ENCODE measurements at regions not wholly inside any gene's neighbourhood (a gene's known extent, or its start where the extent isn't known, plus 50 kb on each side); places are given as distances from the start of the nearest gene placed in this dataset.
"Not testable (repeated sequence)": the region's sequence is repeated elsewhere in the genome, so short reads cannot be mapped to it uniquely, and the experiment has no call there.

GRCh38 chr14:89697281-89698060 is 257.1 kb downstream of the EFCAB11 start:
- no peak for DNase-seq (ENCODE audit: low spot score)

GRCh38 chr14:89695846-89696245 is 258.7 kb downstream of the EFCAB11 start:
- no peak for DNase-seq (ENCODE audit: low spot score)

DNA sequence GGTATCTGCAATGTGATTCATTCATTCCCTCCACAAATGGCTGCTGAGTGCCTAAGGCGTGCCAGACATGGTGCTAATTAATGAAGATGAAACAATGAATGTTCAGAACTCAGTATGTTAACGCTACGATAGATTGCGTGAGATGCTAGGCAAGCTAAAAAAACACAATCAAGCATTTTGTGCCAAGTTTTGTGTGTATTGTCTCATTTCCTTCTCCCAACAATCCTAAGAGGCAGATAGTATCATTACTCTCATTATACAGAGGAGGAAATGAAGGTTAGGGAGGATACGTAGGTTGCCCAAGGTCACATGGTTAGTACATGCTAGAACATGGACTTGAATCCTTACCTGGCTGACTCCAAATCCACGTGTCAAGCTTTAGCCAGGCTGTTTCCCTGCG is 264.4 kb downstream of the EFCAB11 start:
- DNase-seq (ENCODE audit: low spot score), result no peak

DNA sequence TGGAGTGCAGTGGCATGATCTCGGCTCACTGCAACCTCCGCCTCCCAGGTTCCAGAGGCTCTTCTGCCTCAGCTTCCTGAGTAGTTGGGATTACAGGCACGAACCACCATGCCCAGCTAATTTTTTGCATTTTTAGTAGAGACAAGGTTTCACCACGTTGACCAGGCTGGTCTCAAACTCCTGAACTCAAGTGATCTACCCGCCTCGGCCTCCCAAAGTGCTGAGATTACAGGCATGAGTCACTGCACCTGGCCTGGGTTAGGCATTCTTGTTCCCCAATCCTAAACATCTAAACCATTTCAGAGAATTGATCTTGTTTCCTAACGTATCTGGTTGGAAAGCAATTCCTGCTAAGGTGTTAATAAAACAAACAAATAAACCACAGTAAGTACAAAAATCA is 264.8 kb downstream of the EFCAB11 start:
- DNase-seq (ENCODE audit: low spot score), result not testable (repeated sequence)

- DNase-seq (ENCODE audit: low spot score), result no peak
Observed at GRCh38 chr14:89688507-89689211, 265.9 kb downstream of the EFCAB11 start.

DNA sequence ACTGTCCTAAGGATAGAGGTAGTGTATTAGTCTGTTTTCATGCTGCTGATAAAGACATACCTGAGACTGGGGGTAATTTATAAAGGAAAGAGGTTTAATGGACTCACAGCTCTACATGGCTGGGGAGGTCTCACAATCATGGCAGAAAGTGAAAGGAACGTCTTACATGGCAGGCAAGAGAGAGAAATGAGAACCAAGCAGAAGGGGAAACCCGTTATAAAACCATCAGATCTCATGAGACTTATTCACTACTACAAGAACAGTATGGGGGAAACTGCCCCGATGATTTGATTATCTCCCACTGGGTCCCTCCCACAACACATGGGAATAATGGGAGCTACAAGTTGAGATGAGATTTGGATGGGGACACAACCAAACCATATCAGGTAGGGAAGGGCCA is 267.4 kb downstream of the EFCAB11 start:
- not testable (repeated sequence) for DNase-seq (ENCODE audit: low spot score)

- no peak for DNase-seq (ENCODE audit: low spot score)
Observed at GRCh38 chr14:89684139-89684538, 267.1 kb upstream of the FOXN3 start.

DNA sequence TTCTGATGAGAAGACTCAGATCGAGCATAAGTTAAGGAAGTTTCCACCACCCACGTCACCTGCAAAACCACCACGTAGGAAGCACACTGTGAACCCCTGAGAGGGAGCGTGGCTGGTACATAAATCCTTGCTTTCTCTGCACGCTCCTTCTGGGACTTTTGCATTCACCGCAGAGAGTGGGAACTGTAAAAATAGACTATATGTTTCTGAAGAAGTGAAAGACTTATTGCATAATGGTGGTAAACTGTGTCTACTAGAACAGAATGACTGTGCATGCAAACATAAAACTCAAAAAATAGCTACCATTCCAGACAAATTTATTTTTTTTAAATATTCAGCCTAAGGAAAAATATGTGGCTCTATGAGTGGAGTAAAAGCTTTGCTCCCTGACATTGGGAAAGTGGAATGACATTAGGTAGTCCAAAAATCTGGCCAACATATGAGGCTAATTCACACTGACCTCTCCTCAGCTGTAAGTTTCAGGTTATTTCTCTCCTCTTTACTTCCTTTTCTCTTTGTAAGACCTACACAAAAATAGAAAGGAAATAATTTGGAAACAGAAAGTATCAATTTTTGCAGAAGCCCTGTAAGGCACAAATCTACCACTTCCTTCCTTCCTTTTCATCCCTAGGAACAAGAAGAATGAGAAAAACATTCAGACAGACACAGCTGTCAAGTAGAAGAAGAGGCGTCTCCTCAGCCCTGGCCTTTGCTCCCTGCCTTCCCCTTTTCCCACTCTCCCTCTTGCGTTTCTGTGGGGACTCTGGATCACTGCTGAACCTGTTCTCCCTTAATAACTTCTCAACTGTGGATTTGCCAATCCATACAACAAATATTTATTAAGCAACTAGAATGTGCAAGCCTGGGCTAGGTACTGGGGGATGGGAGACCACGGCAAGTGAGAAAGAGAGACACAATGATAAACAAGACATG is 264.3 kb upstream of the FOXN3 start:
- DNase-seq (ENCODE audit: low spot score), result no peak

DNA sequence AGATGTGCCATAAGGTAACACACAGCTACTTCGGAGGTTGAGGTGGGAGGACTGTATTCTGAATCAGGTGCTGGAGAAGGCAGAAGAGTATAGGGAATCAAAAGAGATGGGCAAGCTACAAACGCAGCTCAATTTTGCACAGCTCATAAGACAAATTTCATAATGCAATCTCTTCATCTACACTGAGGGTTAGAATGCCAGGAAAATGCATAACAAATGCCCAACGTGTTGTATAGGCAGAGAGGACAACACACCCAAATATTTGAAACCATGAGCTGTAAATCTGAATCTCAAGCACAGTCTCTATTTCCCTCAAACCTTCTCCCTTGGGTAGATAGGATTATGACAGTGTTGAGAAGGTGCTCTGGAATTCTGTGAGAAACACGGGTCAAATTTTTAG is 263.1 kb upstream of the FOXN3 start:
- DNase-seq (ENCODE audit: low spot score), result no peak

DNA sequence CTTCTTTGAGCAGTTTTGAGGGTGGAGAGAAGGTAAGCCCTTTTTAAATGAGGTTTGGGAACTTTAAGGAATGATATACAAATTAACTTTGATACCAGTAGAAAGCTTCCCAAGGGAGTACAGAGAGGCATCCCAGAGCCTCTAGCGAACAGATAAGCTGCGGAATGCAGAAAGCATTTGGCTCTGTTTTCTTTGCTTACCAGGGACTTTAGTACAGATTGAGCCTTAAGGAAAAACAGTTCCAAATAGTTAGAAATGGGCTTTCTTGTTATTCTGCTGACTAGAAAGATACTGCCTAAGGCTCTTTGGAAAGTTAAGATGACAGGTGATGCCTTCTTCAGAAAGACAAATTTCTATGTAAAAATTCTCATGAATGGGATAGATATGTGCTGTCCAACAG is 261.7 kb upstream of the FOXN3 start:
- no peak for DNase-seq (ENCODE audit: low spot score)

GRCh38 chr14:89675590-89675989 is 258.6 kb upstream of the FOXN3 start:
- DNase-seq (ENCODE audit: low spot score), result no peak

GRCh38 chr14:89674936-89675335 is 257.9 kb upstream of the FOXN3 start:
- DNase-seq (ENCODE audit: low spot score), result no peak

DNA sequence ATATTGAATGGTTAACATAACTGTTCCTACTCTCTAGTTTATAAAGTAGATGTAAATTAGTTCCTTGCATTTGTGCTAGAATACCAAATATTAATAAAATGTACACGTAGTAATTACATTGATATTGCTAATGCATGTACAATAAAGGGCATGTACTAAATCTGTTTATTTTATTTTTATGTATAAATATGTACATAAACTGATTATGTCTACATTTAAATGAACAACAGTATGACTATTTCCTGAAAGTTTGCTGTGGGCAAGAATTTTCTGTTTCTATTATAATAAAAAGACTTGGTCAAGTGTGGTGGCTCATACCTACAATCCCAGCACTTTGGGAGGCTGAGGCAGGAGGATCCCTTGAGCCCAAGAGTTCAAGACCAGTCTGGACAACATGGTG is 257.2 kb upstream of the FOXN3 start:
- no peak for DNase-seq (ENCODE audit: low spot score)

DNA sequence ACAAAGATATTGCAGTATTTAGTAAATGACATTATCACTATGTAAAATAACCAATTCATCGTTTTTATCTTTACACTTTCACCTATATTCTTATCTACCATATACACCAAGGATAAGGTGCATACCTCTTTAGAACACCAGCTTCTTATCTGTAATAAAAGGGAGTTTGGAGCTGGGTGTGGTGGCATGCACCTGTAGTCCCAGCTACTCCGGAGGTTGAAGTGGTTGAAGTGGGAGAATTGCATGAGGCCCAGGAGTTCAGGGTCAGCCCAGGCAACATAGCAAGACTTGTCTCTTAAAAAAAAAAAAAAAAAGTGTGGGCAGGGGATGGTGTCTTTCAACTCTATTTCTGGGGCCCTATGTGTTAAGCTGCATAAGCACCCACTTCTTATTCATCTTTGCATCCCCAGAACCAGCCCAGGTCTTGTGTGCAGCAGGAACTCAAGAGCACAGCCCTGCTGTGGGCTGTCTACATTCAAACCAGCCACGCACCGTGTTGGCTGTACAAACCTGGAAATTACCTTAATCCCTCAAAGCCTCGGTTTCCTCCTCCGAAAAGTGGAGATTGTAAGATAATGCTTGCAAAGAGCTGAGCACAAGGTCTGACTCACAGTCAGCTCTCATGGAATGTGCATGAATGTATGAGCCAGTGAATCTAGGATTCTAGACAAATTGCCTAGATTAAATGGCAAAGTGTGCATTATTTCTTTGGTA is 256.6 kb upstream of the FOXN3 start:
- DNase-seq (ENCODE audit: low spot score), result peak; percentile 29

DNA sequence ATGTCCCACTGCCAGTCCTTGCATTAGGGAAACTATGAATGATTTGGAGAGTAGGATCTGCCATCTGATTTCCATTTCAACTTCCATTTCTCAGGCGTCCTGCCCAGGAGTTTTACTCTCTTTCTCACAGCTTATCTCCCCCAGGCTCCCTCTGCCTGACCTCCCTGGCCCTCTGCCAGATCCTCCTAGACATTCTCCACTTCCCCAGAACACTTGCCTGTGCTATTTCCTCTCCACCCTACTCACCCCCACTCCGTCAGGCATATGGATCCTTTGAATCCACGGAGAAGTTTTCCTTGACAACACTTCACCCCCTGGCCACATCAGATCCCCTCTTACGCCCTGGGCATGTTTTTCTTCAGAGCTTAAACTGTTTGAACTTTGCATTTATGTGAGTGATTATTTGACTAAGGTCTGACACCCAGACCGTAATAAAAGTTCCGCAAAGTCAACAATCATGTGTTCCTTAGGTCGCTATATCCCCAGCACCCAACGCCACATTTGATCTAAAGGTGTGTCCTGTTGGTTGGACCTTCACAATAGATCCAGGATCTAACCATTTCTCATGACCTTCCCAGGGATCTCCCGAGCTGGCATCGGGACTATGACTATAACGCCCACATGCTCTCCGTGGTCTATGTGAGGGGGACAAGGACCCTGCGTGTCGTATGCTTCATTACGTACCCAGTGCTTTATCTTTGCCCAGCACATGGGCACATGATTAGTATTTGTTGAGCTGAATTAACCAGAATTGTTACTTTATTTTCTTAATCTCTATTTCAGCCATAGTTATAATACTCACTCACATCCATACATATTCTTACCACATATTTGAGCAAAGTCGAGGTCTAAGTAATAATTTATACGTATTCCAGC is 255.8 kb upstream of the FOXN3 start:
- no peak for DNase-seq (ENCODE audit: low spot score)

DNA sequence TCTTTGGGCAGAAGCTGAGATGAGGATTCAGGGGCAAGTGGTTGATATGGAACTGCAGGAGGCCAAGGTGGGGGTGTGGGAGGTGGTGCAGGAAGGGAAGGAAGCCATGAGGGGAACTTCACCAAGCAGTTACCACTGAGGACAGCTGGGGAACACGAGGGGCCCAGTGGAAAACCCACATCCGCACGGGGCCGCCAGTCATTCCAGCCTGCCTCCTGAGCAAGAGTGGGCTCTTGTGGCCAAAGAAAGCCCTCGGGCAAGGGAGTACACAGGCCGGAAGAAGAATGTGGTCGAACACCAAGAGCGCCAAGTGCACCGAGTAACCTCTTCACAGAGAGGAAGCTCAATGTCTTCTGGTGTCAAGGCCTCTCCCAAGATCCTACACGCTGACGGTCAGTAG is 252.2 kb upstream of the FOXN3 start:
- DNase-seq (ENCODE audit: low spot score), result no peak

DNA sequence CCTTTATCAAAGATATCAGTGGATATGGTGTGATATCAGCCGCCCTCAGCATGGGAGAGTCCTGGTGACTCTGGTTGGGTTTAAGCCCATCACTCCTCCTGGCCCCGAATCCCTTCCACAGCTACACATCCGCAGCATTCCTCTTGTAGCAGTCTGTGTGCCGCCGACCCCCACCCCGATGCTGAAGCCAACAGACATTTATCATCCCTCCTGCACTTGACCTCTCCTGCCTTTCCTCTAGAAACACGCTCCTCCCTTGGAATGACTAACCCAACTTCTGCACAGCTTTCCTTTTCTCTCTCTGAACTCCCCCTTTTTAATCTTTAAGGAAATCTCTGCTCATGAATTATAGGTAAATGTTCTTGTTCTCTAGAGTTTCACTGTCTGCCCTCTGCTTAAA is 250.9 kb upstream of the FOXN3 start:
- DNase-seq (ENCODE audit: low spot score), result no peak

DNA sequence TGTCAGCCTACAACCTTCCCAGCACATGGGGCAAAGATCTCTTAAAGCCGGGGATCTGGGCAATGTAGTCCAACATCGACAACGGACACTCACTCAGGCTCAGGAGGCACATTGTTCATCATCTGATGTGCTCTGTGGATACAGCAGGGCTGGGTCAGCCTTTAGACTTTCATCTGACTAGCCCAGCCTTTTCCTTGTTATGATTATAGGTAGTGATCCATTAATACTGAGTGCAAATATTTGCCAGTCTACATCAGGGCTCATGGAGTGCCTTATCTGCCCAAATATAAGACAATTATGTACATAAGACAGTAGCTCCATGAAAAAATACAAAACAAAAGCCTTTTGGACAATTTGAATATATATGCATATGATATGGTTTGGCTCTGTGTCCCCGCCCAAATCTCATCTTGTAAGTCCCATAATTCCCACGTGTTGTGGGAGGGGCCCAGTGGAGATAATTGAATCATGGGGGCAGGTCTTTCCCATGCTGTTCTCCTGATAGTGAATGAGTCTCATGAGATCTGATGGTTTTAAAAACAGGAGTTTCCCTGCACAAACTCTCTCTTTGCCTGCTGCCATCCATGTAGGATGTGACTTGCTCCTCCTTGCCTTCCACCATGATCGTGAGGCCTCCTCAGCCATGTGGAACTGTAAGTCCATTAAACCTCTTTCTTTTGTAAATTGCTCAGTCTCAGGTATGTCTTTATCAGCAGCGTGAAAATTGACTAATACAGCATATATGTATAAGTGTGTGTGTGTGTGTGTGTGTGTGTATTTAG is 248.5 kb upstream of the FOXN3 start:
- not testable (repeated sequence) for DNase-seq (ENCODE audit: low spot score)

DNA sequence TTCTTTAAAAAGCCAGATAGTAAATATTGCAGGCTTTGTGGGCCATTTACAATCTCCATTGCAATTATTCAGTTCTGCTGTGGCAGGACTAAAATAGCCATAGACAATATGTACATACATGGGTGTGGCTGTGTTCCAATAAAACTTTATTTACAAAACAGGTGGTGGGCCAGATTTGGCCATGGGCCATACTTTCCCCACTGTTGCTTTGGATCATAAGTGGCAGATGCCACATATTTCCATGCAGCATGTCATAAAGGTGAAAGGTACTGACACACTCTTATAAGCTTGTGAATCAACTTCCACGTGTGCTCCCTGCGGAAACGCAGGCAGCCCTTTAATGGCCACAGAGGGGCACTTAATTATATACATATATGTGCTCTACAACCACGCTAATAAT is 244.4 kb upstream of the FOXN3 start:
- DNase-seq (ENCODE audit: low spot score), result no peak

DNA sequence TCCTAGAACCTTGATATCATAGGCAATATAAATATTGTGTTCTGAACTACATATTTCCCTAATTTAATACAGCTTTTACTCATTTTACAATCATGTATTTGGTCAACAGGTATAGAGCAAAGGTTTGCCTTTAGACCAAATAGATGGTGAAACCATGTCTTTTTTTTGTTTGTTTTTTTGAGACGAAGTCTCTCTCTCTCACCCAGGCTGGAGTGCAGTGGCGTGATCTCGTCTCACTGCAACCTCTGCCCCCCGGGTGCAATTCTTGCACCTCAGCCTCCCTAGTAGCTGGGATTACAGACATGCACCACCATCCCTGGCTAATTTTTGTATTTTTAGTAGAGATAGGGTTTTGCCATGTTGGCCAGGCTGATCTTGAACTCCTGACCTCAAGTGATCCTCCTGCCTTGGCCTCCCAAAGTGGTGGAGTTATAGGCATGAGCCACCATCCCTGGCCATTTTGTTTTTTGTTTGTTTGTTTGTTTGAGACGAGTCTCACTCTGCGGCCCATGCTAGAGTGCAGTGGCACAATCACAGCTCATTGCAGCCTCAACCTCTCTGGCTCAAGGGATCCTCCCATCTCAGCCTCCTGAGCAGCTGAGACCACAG is 243.7 kb upstream of the FOXN3 start:
- not testable (repeated sequence) for DNase-seq (ENCODE audit: low spot score)

Measured in AG08396 (cell line).